NCI-H460 (cell line): ENCODE measurements at regions not wholly inside any gene's neighbourhood (a gene's known extent, or its start where the extent isn't known, plus 50 kb on each side); places are given as distances from the start of the nearest gene placed in this dataset.
"Not testable (repeated sequence)": the region's sequence is repeated elsewhere in the genome, so short reads cannot be mapped to it uniquely, and the experiment has no call there.

ENCODE experiments used
- DNase-seq: peaks from one replicate; pipeline ENCODE4 v3.0.0-alpha.2; 2016; ENCODE audit warnings: low read depth; ENCODE audit errors: extremely low read depth

DNA sequence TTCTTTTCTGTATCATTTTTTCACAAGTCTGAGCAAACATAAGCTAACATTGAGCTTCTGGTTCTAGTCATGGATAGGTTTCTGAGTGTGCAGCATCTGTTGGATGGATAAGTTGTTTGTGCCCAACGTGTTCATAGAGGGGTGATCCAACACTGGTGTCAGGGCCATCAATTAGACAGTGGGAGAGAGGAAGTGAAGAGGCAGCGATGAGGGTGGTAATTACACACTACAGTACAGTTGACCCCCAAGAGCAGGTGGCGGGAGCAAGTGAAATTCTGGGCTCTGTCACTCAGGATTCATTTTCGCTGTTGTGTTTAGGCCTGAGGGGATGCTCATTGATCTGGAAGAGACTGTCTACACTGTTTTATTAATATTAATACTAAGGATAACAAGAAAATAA lies 180.0 kb upstream of the CXCR4 start:
- no peak for DNase-seq

DNA sequence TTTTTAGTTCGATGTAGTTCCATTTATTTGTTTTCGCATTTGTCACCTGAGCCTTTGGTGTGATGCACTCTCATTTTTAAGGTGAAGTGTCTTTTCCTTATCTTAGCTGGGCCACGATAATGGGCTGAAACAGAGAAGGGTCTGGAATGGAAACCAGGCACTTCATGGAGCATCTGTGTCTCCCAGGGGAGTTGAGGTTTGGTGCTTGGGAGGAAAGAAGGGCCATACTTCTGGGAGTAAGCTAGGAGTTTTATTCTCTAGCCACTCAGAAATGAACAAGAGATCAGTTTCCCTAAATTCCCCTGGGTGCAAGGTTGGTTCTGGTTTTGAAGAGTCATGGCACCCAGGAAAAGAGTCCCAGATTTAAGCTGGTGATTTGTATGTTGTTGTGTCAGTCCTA lies 179.4 kb upstream of the CXCR4 start:
- no peak for DNase-seq

DNA sequence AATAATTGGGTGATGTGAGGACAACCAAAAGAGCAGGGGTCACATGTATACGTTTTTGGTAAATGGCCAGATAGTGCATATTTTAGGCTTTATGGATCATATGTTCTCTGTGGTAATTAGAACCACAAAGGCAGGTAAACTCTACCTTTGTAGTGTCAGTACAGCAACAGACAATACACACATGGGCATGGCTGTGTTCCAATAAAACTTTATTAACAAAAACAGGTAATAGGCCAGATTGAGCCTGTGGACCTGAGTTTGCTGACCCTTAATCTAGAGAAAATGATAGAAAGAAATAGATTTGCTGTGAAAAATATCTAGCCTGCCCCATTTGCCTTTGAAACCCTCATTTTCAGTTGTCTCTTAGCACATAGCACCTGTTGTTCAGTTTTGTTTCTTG lies 177.2 kb upstream of the CXCR4 start:
- DNase-seq, result no peak

DNA sequence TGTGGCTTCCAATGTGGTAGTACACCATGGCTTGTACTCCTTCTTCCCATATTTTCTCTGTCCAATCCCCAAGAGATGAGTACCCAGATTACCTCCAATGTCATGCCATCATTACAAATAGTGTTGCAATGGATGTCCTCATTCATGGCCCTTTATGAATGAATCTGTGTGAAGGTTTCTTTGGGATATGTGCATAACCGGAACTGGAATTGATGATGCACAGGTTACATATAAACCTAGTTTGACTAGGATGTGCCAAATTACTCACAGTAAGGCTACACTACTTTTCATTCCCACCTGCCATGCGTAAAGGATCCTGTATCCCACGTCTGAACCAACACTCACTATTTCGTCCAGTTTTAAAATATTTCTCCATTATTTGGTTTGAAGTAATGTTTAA lies 173.9 kb upstream of the CXCR4 start:
- no peak for DNase-seq

DNA sequence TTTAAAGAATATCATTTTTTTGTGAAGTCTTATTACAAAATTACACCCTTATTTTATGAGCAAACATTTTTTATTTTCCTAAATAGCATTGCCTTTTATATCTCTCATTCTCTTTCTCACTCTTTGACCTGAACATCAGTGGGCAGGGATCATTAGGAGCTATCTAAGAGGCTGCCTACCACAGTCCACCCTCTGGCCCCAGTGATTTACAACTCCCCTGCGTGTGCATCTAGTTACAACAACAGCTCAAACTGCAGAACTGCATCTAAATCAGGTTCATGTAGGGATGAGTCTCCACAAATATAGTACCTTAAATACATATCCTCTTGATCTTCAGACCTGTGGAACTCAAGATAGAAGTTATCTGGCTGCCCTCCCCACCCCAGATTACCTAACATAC lies 172.4 kb upstream of the CXCR4 start:
- DNase-seq, result no peak

DNA sequence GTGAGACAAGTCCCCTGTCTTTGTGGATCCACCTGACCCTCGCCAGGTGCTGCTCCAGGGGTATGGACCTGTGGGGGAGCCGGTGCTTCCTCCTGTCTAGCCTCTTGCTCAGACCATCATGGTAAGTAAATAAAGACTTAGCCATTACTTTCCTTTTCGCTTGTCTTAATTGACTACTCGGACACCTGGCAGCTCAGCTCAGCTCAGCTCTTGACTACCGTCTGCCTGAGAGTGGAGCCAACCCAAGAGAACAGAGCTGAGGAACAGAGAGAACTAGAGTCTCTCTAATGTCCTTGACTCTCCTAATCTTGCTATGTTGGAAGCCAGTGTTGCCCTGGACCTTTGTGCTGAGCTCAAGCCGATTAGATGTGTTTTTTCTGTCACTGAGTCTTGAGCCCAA lies 170.3 kb upstream of the CXCR4 start:
- no peak for DNase-seq

DNA sequence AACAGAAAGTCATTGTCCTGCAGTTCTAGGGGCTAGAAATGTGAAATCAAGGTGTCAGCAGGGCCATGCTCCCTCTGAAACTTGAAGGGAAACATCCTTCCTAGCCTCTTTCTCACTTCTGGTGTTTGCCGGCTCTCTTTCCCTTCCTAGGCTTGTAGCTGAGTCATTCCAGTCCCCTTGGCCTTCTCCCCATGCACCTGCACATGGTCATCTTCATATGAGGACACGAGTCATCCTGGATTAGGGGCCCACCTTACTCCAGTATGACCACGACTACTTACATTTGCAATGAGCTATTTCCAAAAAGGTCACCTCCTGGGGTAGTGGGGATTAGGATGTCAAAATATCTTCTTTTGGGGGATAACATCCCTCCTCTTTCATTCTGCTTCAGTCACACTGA lies 168.5 kb upstream of the CXCR4 start:
- DNase-seq, result no peak

DNA sequence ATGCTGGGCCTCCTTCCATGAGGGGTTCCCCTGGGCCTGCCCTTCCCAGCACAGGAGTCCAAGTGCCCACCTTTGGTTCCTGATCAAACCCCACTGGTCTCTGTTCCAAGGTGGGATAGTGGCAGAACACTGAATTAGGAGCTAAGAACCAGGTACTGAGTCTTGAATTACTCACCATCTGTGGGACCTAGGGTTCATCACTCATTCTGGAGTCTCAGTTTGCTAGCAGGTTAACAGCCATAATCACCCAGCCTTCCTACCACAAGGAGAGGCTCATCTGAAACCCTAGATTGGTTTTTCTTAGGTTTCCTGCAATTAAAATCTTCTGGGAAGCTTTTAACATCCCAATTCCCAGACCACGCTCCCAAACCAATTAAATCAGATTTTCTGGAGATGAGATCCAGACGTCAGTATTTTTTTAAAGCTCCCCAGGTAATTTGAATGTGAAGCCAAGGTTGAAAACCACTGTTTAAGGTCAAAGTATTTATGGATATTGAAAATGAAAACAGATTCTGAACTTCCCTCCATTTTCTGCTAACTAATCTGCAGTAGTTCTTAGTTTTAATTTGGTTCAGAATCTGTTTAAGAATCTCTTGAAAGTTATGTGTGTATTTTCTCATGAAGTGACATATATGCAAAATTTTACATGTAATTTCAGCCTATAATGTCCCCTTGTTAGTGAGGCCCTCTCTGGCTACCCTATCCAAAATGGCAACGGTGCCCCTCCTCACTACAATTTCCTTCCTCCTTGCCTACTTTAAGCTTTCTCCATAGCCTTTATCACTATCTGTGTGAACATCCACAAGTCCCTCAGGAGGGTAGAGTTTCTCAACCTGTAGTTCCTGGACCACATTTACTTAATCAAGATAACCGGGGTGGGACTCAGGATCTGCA lies 166.5 kb upstream of the CXCR4 start:
- no peak for DNase-seq

DNA sequence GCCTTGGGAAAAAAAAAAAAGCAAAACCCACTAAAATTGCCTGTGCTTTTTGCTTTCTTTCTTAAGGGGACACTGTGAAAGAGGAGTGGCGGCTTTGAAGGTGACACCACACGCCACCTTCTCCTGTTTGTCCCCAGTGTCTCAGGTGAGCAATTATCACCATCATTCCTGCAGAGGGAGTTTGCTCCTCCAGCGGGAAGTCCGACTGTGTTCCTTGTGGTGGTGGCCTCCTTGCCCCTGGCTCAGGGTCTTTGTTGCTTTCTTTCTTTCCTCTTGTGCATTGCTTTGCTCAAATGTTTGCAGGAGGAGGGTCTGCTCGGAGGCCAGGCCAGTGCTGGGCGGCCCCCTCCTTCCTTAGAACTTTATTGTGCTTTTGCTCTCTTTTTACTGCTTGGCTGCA lies 164.3 kb upstream of the CXCR4 start:
- no peak for DNase-seq

DNA sequence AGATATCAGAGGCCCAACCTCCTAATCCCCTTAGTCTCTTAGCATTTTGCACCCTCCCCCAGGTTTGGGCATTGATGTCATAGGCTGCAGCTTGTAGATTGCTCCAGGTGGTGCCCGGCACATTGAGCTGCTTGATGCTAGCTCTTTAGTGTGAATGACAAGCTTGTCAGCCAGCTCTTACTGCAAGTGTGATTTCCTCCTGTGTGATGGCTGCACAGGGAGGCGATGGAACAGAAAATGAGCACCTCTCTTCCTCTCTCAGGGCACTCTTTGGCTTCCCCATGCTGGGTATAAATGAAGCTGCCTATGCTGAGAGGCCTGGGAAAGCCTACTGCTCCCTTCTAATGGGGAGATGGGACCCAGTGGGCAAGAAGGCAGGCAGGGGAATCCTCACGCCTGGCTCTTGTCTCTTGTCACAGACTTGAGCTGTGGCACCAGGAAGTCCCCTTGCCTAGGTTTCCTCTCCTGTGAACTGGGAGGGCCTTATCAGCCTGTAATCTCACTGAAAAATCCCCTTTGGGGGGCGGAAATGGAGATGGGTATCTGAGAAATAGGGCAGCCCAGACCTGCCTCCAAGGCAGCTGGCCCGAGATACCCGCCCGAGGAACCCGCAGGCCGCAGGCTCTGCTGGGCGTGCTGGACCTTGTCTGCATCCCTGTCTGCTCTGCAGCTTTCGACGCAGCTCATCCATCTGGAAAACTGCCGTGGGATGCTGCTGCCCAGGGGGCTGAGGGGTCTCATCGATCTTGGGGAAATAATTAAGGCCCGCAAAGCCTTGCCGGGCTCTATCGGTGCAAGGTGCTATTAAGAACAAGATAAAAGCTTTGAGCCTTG lies 163.5 kb upstream of the CXCR4 start:
- DNase-seq, result no peak

DNA sequence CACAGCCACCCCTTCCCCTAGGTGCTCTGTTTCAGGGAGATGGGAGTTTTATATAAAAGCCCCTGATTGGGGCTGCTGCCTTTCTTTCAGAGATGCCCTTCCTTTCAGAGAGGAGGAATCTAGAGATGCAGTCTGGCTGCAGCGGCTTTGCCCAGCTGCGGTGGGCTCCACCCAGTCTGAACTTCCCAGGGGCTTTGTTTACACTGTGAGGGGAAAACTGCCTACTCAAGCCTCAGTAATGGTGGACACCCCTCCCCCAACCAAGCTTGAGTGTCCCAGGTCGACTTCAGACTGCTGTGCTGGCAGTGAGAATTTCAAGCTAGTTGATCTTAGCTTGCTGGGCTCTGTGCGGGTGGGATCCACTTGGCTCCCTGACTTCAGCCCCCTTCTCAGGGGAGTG lies 148.4 kb upstream of the CXCR4 start:
- DNase-seq, result not testable (repeated sequence)

DNA sequence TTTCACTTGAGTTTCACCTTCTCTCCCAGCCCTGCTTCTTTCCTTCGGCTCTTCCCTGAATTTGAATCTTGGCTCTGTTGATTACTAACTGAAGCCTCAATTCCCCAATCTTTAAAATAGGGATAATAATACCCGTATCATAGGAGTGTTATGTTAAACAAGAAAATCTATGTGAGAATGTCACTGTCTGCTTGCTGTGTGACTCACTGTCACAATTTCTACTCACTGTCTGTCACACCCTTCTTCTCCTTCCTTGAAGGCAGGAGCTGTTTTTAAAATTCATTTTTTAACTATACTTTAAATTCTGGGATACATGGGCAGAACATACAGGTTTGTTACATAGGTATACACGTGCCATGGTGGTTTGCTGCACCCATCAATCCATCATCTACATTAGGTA lies 141.6 kb upstream of the CXCR4 start:
- DNase-seq, result no peak

DNA sequence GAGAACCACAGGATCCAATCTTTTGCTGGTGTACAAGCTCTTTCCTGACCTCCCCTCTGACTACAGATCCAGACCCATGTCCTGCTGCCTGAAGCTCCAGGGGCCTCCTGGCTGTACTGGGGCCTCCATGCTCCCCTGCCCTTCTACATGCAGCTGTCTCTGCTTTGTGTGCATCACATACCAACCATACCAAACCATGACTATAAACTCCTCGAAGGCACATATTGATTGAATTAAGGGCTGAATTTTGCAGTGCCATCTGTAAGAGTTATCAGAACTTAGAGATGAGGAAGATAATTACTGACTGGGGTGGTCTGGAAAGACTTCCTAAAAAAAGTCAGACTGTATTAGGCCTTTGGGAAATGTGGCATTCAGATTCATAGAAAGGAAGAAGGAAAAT lies 139.9 kb upstream of the CXCR4 start:
- DNase-seq, result no peak

DNA sequence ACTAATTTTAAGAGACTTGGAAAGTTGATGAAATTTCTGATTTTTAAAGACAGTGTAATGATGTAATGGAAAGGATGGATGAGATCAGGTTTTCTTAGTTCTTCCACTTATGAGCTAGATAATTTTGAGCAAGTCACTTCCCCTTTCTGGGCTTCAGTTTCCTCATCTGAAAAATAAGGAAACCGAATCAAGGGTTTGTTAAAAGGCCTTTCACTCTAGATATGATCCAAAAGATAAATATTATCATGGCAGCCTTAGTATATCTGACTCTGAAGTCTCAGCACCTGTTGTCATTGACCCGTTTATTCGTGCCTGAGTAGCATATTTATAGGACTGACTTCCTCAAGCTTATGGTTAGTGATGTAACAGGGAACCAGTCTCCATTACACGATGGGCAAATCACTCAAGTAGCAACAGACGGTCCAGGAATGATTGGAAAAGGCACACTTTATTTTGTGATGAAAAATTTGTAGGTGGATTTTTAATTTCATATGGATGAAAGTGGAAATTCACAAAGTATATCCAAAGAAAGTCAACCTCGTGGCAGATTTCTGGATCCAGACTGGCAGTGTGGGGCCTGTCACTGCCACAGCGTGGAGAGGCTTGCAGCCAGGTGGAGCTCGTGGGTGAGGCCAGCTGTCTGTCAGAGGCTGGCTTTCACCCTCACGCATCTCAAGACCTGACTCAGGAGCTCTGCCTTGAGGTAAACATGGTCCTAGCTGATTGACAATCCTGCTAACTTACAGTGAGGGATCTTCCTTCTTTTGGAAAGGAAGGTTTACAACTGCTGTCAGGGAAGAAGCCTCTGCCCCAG lies 137.9 kb upstream of the CXCR4 start:
- no peak for DNase-seq

DNA sequence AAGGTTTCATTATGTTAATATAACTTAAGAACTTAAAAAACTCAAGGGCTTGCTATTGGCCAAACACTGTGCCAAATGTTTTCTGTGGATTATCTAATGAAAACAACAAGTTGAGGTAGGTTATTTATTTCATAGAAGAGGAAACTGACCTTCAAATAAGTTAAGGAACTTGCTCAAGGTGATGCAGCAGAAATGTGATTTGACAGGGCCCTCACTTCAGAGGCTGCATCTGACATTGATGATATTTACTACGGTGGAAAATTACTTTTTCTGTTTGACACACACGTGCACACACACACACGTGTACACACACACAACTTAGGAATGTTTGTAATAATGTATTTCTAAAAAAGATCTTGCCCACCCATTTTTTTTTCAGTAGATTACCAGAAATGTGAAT lies 137.2 kb upstream of the CXCR4 start:
- DNase-seq, result no peak

DNA sequence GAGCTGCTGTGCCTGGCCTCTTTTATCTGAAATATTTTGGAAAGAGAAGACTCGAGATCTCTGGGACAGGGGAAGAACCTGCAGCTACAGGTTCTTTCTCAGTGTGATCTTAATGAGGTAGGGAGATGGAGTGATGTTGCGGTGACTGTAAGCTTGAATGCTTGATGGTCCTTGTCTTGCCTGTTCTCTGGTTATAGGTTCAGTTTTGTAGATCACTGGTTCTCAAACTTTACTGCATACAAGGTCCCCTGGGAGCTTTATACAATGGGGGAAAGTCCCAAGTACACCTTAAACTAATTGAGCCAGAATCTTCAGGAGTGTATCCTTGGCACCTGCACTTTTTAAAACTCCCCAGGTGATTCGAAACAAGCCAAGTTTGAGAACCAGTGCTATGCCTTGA lies 136.7 kb upstream of the CXCR4 start:
- DNase-seq, result no peak

DNA sequence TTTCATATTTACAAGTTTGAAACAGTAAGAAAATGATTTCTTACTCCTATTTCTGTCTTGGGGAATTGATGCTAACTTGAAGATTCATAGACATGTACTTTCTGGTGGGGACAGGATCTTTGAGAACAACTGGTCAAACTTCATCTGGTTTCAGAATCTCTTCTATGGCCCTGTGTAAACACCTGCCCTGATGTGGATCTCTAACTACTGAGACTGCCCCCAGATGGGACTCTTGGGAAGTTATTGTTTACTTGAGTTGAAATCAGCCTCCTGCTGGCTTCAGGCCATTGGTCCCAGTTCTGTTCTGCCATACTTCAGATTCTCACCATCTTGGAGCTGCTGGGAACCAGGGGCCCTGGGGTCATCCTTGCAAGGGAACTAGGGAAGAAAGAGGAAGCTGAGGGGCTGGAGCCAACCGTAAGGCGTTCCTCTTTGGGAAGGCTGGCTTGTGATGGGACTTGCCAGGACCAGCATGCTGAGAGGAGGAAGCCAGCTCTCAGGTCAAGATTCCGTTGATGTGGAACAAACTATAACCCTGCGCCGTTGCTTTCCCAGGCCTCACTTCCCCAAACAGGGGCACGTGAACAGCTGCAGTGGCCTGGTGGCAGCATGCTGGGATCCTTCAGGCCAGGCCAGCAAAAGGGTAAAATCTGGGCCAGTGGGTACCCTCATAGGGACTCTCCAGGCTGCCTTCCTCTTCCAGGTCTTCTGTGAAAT lies 135.5 kb upstream of the CXCR4 start:
- no peak for DNase-seq

DNA sequence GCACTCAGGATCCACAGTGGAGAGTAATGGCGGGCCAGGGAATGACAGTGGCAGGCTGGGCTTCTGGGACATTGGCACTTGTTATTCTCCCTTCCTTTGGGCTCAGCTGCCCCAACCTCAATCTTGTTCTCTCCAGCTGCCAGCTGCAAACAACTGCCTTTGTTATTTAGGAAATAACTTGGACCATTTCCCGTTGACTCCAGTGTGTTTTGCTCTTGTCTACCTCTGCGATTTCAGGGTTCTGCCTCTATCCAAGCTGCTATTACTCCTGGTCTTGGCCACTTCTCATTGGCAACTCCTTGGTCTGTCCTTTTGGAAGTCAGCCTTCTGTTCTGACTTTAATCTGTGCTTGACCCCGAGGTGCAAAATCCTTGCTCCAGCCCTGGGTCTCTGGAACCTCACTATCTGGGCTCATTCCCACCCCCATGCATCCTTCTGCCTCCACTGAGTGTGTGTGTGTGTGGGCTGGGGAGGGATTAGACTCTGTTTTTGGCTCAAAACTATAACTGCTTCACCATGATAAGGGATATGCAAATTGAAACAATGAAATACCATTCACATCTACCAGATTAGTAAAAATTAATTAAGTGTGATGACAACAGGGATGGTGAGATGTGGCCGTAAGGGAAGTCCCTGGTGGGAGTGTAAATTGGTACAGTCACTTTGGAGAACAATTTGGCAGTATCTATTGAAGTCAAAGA lies 134.1 kb upstream of the CXCR4 start:
- no peak for DNase-seq

DNA sequence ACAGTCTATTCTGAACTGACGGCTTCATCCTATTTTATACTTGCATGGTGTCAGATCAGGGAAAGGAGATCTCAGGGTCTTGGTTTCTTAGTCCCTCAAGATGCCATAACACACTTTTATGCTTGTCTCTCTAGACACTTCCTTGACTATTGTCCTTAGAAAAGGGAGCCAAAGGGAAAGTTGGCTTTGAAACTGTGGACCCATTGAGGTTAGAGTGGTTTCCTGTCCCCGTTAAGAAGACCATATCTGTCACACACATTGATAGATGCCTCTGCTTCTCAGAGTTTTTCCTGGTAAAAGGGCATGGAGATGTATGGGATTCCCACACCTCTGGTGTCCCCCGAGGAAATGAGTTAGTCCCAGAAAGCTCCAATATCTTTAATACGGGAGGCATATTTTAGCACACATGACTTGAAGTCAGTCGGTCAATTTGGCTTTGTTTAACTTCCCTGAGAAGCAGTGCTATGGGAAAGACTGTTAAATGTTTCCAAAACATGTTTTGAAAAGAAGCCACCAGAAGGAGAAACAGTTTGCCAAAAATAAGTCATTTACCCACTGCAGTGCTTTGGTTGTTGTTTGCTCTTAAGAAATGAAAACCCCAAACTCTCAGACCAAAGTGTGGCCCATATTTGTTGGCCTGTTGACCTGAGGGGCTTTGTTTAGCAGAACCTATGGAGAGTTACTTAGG lies 133.4 kb upstream of the CXCR4 start:
- DNase-seq, result no peak
